ENCODE measurements at regions not wholly inside any gene's neighbourhood (a gene's known extent, or its start where the extent isn't known, plus 50 kb on each side); places are given as distances from the start of the nearest gene placed in this dataset.

DNA sequence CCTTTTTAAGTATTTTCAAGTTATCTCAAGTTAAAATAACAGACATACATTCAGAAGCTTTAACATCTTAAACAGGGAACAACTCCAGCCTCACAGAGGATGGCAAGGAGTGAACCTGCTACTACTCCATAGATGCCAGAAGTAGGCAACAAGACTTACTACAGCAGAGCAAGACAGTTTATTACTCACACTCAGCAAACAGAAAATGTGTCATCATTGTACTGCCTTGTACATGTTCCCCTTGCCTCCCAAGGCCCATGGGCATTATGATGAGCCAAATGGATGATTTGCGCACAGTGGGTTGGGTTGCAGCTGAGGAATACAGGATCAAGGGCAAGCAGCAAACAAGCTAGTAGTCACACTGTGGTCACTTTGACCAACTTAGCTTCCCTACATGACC is 80.6 kb upstream of the VRK2 start:
- WGBS (ENCODE audit: extremely low coverage, insufficient read length, low lambda C conversion rate), result no CpG with 5 or more reads among the region's 1 CpG
- no peaks in the 10 kb centered on the region for H3K9me3 ChIP-seq (ENCODE audit: control insufficient read depth, low read depth, low read length)
- no peak overlapping the region for H2BK20ac ChIP-seq (ENCODE audit: low read depth, low read length, poor library complexity, severe bottlenecking)
- H3K27ac ChIP-seq (ENCODE audit: insufficient read length, low read depth, low read length), result no peak overlapping the region
- no peaks in the 10 kb centered on the region for H3K79me1 ChIP-seq (ENCODE audit: insufficient read depth, low read depth, low read length, poor library complexity, severe bottlenecking)
- no peak overlapping the region for H3K4me2 ChIP-seq (ENCODE audit: insufficient read depth, insufficient read length, low read length)
- no peak overlapping the region for H3K56ac ChIP-seq (ENCODE audit: insufficient read length, low read depth, low read length)
- no peak overlapping the region for H4K5ac ChIP-seq (ENCODE audit: insufficient read length, low read depth, low read length)
- TF ChIP-seq, protein P1, sequence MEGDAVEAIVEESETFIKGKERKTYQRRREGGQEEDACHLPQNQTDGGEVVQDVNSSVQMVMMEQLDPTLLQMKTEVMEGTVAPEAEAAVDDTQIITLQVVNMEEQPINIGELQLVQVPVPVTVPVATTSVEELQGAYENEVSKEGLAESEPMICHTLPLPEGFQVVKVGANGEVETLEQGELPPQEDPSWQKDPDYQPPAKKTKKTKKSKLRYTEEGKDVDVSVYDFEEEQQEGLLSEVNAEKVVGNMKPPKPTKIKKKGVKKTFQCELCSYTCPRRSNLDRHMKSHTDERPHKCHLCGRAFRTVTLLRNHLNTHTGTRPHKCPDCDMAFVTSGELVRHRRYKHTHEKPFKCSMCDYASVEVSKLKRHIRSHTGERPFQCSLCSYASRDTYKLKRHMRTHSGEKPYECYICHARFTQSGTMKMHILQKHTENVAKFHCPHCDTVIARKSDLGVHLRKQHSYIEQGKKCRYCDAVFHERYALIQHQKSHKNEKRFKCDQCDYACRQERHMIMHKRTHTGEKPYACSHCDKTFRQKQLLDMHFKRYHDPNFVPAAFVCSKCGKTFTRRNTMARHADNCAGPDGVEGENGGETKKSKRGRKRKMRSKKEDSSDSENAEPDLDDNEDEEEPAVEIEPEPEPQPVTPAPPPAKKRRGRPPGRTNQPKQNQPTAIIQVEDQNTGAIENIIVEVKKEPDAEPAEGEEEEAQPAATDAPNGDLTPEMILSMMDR (conservative IDR thresholded peaks at IDR 0.05), result no peak
- H2BK120ac ChIP-seq (ENCODE audit: low read depth, low read length, poor library complexity, severe bottlenecking), result no peak overlapping the region
- H3K4ac ChIP-seq (ENCODE audit: low read depth, low read length), result no peak overlapping the region
- H4K8ac ChIP-seq (replicated peaks; ENCODE audit: insufficient read length, low read depth, low read length), result no peak overlapping the region
- Mint-ChIP-seq H3K4me3 (no peak overlapping the region), H3K4me1 (peaks cover 17 to 25% of the 10 kb centered on the region in 2 experiments), H3K27me3 (ENCODE audit: low read depth) (no peaks in the 10 kb centered on the region), H3K9me3 (no peaks in the 10 kb centered on the region), H3K36me3 (ENCODE audit: insufficient read depth in 1 of 3, low read depth in 3 of 3) (no peaks in the 10 kb centered on the region), H3K27ac (no peak overlapping the region; a peak in 1 of 7 replicates)
- H3K9ac ChIP-seq (ENCODE audit: extremely low read depth, insufficient read length, low read length), result no peak overlapping the region
- H2BK15ac ChIP-seq (ENCODE audit: low read depth, low read length), result no peak overlapping the region
- no peak overlapping the region for H2BK5ac ChIP-seq (ENCODE audit: insufficient read length, low read length)
- no peak overlapping the region for H3K18ac ChIP-seq (ENCODE audit: insufficient read length, low read depth, low read length)
- H3K4me1 ChIP-seq (ENCODE audit: insufficient read depth, low read length), result no peaks in the 10 kb centered on the region
- DNase-seq, result no peak
- no peak overlapping the region for H2AFZ ChIP-seq (ENCODE audit: low read length)
- H3K23me2 ChIP-seq (ENCODE audit: insufficient read length, low read depth, low read length, poor library complexity, severe bottlenecking), result no peaks in the 10 kb centered on the region
- no peaks in the 10 kb centered on the region for H3K27me3 ChIP-seq (ENCODE audit: insufficient read depth, low read length)
- no peaks in the 10 kb centered on the region for H3K79me2 ChIP-seq (ENCODE audit: insufficient read depth, low read length)
- H2AK5ac ChIP-seq (ENCODE audit: insufficient read length, low read length), result no peak overlapping the region
- no peak overlapping the region for H3K23ac ChIP-seq (ENCODE audit: insufficient read length, low read depth, low read length)
- H3K14ac ChIP-seq (ENCODE audit: insufficient read depth, low read length), result no peak overlapping the region
- no peak overlapping the region for H3T11ph ChIP-seq (ENCODE audit: low read length)
- no peaks in the 10 kb centered on the region for H4K20me1 ChIP-seq (ENCODE audit: control insufficient read depth, insufficient read depth, insufficient read length)
- no peak overlapping the region for H4K91ac ChIP-seq (ENCODE audit: insufficient read length, low read depth, low read length)
- H2BK12ac ChIP-seq (ENCODE audit: insufficient read length, low read depth, low read length), result no peak overlapping the region

All from H9 (cell line).